Psoas muscle (tissue), 7 donors: ENCODE measurements at regions not wholly inside any gene's neighbourhood (a gene's known extent, or its start where the extent isn't known, plus 50 kb on each side); places are given as distances from the start of the nearest gene placed in this dataset.

Source experiments
- ATAC-seq, 4 donors: fragments of 200-7000 bp; cut with Tn5 transposase; one replicate each; pipeline ENCODE4 v1.9.1; 2020; ENCODE audit warnings: moderate library complexity in 3 of 4, mild to moderate bottlenecking in 2 of 4
- DNase-seq, 2 donors: peaks; one replicate each; pipeline ENCODE4 v3.0.0-alpha.2; 2020
- H3K27ac ChIP-seq: fragments of 200-600 bp; one replicate; pipeline ENCODE4 v1.8.0; 2022
- H3K27me3 ChIP-seq, 3 donors: fragments of 200-600 bp in 1 of 3; one replicate each; pipeline versions ENCODE4 v1.6.1 to v1.8.0; 2013 to 2022; ENCODE audit warnings: low read length in 2 of 3, mild to moderate bottlenecking in 2 of 3, moderate library complexity in 1 of 3; ENCODE audit not compliant: insufficient read depth in 3 of 3
- H3K36me3 ChIP-seq, 2 donors: fragments of 200-600 bp in 1 of 2; one replicate each; pipeline versions ENCODE4 v1.6.1 to v1.8.0; 2013 to 2022; ENCODE audit warnings: low read depth in 1 of 2, mild to moderate bottlenecking in 1 of 2, moderate library complexity in 1 of 2; ENCODE audit not compliant: insufficient read depth in 1 of 2
- H3K4me1 ChIP-seq: fragments of 200-600 bp; one replicate; pipeline ENCODE4 v1.8.0; 2022
- H3K4me3 ChIP-seq: fragments of 200-600 bp; one replicate; pipeline ENCODE4 v1.8.0; 2022; ENCODE audit warnings: mild to moderate bottlenecking
- H3K9me3 ChIP-seq: fragments of 200-600 bp; one replicate; pipeline ENCODE4 v1.8.0; 2022
- CTCF ChIP-seq: fragments of 200-600 bp; IDR thresholded peaks from one replicate; pipeline ENCODE4 v1.8.0; 2022; ENCODE audit warnings: antibody characterized with exemption
- WGBS, 3 donors: extraction: QIAGEN DNeasy Blood & Tissue Kit; methylation state at CpG; one replicate each; pipeline versions ENCODE4 v1.1.6 to v1.1.7; 2013; 5-methylcytosine and 5-hydroxymethylcytosine counted together
- intact Hi-C, 2 donors: fragments of 100-400 bp; cut with DNase I; formaldehyde crosslinking; loops; one replicate each; pipeline versions ENCODE4 v1.11.0 to v1.14.2; 2022
- donor health status: healthy with polysubstance abuse.
- donor health status: DM: no; HTN: no; CAD: no; lungs with moderate emphysema.
- donor health status: Bipolar disorder and iron deficiency.
- donor health status: healthy.
- donor health status: DM: yes; HTN: yes; CAD: no.
- donor health status: DM: no; HTN: no; CAD: no.
- donor health status: DM: yes; HTN: yes; CAD: no.

GRCh38 chr3:127077068-127077467 is 94.2 kb downstream of the PLXNA1 start:
- Histone ChIP-seq H3K9me3 (no peaks in the 10 kb centered on the region), H3K27ac (no peak overlapping the region), H3K4me3 (no peak overlapping the region), H3K27me3 (no peaks in the 10 kb centered on the region), H3K36me3 (no peaks in the 10 kb centered on the region), H3K4me1 (no peaks in the 10 kb centered on the region)
- DNase-seq, result no peak
- 89 to 93% (median 92%) methylated on average over 10 of the region's 10 CpGs for WGBS, 3 donors
- no peak for ATAC-seq
- no peak for TF ChIP-seq CTCF
- intact Hi-C loops, result no loop called here

DNA sequence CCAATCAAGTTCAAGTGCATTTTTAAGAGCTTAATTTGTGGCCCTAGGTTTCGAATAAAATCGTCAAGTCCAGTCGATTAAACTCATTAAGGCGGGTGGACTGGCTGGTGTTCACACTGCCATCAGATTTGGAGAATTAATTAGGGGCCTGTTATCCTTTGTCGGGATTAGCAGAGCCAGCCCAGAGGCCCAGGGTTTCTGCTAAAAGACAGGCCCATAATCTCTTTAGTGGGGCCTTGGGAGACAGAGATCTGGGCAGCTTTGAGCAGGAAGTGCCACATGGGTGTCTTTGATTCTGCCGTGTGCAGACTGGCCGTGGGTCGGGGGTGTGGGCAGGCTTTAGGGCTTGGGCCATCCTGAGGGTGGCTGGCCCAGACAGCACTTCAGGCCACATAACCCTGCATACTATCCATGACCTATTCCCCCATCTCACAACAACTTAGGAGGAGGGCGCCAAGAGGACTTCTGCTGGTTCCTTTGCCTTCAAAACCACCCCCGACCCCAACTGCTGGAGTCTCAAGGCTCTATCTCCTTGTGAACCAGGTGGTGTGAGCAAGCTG is 94.7 kb downstream of the PLXNA1 start:
- ATAC-seq (no peak), DNase-seq (no peak)
- WGBS, 3 donors, result 92 to 94% (median 93%) methylated on average over 10 of the region's 10 CpGs
- Histone ChIP-seq H3K9me3 (no peaks in the 10 kb centered on the region), H3K27me3 (no peaks in the 10 kb centered on the region), H3K27ac (no peak overlapping the region), H3K4me1 (no peaks in the 10 kb centered on the region), H3K4me3 (no peak overlapping the region), H3K36me3 (no peaks in the 10 kb centered on the region)
- no peak for TF ChIP-seq CTCF
- intact Hi-C loops, result no loop called here

- Histone ChIP-seq H3K4me3 (no peak overlapping the region), H3K27me3 (no peaks in the 10 kb centered on the region), H3K9me3 (no peaks in the 10 kb centered on the region), H3K36me3 (no peaks in the 10 kb centered on the region), H3K27ac (no peak overlapping the region), H3K4me1 (no peaks in the 10 kb centered on the region)
- 81 to 92% (median 84%) methylated on average over 9 of the region's 9 CpGs for WGBS, 3 donors
- no peak for ATAC-seq
- TF ChIP-seq CTCF, result no peak
- intact Hi-C loops, result no loop called here
- DNase-seq, result no peak
Observed at GRCh38 chr3:127078626-127079025, 95.7 kb downstream of the PLXNA1 start.

- no peaks in the 10 kb centered on the region for H3K36me3 ChIP-seq
- H3K27ac ChIP-seq, result no peak overlapping the region
- DNase-seq (no peak), ATAC-seq (no peak)
- no peak for TF ChIP-seq CTCF
- H3K4me1 ChIP-seq, result no peaks in the 10 kb centered on the region
- H3K27me3 ChIP-seq, result no peaks in the 10 kb centered on the region
- no peaks in the 10 kb centered on the region for H3K9me3 ChIP-seq
- whole genome bisulfite sequencing, 3 donors, result 82 to 91% (median 88%) methylated on average over 5 of the region's 5 CpGs
- H3K4me3 ChIP-seq, result no peak overlapping the region
- intact Hi-C loops, result no loop called here
Observed at GRCh38 chr3:127079211-127079610, 96.3 kb downstream of the PLXNA1 start.
